GM21576 (cell line): ENCODE measurements at regions not wholly inside any gene's neighbourhood (a gene's known extent, or its start where the extent isn't known, plus 50 kb on each side); places are given as distances from the start of the nearest gene placed in this dataset.

Experiments used
- ATAC-seq: cut with Tn5 transposase; IDR thresholded peaks from one replicate; pipeline ENCODE4 v1.9.1; 2021; ENCODE audit warnings: mild to moderate bottlenecking, moderate library complexity; ENCODE audit not compliant: unreplicated experiment

DNA sequence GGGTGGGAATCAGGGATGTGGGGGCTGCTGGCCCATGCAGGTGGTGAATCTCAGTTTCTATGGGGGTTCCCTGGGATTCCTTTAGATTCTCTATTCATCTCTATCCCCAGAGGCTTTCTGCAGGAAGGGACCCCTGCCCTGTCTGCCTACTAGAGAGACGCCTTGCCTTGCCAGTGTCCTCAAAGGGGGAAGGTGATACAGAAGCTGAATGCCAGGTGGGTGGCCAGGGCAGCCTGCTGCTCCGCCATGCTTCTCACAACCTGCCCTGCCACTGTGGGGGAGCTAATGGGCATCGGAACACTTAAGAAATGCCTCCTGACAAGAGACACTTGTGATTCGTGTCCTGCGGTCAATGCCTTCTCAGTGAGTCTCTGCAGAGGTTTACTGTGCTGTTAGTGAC lies 368.4 kb downstream of the EN1 start:
- ATAC-seq, result no peak

DNA sequence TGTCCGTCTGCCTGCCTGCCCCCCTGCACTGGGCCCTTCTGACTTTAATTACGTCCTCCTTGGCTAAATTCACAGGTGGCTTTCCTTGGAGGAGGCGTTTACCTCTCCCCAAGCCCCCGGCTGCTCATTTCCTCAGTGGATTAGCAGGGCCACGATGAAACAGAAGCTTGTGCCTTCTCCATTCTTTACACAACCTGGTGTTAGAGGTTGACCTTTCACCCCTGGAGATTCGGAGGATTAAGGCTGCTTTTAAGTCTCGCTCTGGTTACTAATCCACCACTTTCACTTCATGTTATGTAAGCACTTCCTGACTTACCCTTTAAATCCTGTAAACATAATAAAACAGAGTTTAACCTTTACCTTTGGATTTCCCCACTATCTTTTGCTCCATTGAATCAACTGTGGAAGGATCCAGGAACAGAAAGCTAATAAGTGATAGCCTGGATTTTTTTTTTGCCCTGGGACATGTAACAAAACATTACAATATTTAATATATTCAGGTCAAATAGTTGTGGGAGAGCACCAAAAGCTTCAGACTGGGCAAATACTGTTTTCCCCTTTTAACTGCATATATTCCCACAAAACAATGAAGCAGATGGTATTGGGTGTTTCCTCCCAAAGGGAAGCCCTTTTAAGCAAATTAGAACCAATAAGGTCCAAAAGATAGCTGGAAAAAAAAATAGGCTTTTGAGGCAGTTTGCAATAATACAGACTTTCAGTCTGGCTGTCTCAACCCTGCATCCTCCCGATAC lies 370.2 kb downstream of the EN1 start:
- ATAC-seq, result no peak

DNA sequence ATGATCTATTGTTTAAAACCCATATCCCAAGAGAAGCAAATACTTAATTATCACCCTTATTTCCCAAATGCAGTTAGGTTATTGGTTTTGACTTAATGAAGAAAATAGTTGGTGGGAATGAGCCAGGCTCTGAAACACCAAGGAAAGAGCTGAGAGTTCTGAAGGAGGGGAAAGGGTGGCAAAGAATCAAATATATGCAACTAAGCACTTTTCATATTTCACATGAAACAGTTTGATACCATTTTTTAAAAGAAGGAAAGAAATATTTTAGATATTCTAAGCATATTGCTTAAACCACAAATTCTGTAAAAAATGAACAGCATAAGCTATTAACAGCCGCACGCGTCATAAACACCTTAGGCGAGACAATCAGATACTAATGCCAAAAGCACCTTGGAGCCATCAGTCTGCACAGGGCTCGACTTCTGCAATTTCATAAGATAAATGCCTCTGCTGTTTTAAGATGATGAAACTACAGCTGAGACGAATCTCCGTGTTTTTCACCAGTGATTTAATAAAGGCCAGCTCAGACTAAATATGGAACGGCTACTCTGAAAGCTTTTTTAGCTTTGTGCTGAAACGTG lies 371.7 kb downstream of the EN1 start:
- ATAC-seq, result no peak

DNA sequence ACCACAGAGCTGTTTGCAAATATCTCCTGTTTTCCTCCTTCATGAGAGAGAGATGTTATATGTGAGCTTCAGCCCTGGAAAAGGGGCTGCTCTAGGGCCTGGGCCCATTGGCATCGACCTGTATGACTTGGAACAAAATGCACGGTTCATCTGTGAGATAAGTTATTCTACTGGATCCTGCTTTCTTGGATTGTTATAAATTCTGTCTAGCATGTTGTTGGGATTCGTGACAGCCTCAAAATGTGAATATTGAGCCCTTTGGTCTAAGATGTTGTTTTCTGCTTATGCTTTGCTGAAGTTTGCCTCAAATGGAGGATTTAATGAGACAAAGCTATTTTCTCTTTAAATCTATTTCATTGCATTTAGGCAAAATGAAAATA lies 372.9 kb downstream of the EN1 start:
- no peak for ATAC-seq

DNA sequence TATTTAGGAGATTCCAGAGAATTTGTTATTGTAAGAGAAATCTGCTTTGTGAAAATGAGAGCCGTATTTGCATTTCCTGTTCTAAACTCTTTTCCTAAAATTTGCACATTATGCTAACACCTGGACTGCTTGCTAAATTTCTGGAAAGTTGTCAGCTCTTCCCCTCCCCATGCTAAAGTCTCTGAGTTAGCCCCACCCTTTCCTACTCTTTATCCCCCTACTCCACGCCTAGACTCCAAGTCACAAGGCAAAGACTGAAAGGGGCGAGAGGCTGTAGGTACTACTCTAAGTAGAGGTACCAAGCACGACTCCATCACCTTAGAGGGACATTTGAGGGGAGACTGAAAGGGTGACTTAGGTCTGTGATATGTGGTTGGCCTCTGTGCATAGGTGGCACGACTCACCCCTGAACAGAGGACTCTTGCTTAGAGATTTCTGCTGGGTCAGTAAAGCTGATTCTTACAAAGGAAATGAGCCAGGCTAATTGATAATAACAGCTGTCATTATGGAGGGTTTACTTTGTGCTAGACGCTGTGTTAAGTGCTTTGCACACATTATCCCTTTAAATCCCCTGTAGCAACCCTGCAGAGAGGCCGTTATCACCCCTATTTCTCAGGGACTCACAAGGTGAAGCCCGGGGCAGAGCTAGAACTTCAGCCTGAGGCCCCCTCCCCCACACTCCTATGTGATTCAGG lies 373.5 kb downstream of the EN1 start:
- ATAC-seq, result no peak

DNA sequence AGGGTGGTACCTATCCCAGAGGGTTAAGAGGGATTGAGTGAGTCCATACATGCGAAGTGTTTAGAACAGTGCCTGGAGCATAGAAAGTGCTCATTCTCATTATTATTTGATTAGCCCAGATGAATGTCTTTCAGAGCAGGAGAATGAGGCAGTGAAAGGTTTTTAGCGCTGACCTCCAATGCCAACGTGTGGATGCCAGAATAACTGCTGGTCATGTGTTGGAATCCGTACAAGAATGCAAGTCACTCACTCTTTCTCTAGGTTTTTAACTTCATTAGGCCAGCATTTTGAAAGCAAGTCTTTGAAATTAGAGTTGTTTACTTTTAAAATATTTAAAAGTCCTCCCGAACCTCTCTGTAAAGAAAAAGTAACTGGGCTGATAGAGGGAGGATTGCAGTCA lies 374.2 kb downstream of the EN1 start:
- no peak for ATAC-seq

DNA sequence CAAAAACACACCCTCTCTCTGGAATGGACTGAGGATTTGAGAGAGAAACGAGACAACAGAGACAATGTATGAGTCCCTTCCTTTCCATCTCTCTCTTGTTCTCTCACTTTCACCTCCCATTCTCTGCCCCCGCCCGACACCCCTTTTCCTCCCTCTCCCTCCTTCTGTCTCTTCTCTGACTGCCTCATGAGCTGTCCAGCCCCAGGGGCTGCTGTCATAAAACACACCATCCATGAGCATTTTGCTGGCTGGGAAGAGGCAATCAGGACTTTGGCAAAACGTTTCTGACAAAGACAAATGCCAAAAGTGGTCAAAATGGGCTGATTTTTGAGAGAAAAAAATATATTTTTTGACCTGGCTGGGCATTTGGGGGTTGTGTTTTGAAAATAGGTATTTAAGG lies 377.2 kb downstream of the EN1 start:
- no peak for ATAC-seq

DNA sequence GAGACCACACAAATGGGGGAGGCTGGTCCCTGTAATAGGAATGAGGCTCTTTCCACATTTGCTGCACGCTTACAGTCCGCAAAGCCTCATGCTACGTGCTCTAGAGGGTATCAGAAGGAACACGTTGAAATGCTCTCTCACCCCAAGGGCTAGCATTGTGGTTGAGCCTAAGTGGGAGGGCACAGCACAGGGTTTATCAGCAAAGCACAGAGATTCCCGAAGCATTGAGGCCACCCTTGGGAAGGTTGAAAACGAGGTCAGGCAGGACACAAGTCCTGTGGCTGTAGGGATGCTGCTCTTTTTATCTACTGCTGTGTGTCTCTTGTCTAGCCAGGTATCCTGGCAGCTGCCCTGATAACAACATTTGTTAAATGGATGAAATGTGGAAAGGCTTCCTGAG lies 378.3 kb downstream of the EN1 start:
- no peak for ATAC-seq

DNA sequence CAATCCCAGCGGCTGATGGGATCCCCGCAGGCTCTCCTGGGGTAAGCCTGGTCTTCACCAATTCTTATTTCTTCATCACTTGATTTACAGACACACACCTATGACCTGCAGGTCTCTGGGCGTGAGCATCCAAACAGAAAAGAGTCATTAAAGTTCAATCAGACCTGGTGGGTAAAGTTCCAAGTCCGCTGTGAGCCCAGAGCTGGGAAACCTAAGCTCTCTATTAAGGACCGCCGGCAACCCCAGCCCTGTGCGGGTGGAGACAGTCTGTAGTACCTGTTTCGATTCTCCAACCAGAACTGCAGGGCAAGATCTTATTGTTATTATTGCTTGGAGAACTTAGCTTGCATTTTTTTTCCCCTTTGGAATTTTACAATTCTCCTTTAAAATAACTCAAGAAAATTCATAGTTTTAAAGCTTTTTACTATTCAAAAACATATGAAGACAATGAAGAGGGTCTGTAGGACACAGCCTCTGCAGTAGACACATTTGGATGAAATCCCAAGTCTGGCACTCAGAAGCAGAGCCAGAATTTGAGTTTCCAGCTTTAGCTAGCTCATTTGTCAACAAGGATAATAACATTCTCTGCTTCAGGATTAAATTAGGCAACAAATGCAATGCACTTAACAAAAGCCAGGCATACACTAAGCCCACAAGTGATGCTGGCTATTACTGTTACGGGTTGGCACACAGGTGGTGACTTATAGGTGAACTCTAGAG lies 376.4 kb downstream of the INSIG2 start:
- no peak for ATAC-seq

DNA sequence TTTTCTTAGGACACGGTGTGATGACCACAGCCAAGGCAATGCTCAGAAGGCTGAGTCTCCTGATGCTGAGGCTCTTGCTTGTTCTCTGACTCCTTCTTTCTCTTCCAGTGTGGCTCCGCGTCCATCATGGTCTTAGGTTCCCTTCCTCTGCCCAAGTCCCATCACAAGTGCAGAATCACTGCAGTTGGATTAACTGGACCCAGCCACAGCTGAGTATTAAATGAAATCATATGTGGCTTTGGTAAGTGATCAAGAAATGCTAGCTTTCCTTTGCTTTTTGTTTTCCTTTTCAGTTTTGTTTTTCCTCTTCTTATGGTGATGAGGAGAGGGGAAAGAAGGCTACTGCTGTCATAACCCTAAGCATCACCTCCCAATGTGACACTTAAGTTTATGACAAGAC lies 375.8 kb downstream of the INSIG2 start:
- ATAC-seq, result no peak

DNA sequence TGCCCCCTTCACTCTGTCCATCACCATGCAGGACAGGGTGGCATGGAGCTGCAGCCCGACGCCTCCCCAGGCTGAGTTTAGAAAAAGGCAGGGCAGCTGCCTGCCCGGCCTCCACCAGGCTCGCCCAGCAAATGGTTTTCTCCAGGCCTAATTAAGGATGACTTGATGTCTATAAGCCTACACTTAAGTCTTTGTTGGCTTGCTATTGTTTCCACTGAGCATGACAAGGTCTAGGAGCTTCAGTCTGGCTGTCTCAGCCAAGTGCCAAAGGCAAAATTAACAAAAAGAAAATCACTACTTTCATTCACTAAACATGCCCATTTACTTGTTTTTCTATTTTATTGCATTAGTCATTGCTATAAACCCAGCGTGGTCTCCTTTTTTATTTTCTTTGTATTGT lies 372.2 kb downstream of the INSIG2 start:
- ATAC-seq, result no peak

DNA sequence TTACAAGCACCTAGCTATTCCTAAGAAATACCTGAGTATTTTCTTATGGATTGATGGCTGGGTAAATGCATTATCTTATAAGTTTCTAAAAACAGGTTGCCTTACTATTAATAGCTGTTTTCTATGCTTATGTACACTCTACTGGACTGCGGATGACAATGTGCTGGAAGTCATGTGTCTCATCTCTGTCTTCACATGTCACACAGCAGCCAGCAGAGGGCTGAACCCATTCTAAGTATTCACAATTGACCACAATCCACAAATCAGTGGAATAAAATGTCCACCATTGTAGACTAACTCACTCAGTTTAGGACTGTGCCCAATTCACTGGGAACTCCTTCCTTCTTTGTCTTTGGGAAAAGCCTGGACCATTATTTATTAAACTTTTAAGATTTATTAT lies 371.2 kb downstream of the INSIG2 start:
- ATAC-seq, result no peak

DNA sequence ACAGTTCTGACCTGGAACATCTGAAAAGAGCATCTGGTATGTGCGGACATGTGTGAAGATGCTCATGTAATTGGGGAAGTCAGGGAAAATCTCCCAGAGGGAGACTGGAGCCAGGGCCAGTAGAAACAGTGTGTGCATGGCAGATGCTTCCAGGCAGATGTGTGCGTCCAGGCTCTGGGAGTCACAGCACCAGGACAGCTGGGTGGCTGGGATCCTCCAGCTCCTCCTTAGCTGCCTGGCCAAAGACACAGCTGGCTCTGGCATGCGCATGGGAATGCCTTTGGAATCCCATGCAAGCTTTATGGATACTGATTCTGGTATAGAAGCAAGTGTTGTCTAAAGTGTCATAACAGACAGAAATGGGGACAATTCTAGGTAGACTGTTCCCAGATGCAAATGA lies 369.7 kb downstream of the INSIG2 start:
- ATAC-seq, result no peak

DNA sequence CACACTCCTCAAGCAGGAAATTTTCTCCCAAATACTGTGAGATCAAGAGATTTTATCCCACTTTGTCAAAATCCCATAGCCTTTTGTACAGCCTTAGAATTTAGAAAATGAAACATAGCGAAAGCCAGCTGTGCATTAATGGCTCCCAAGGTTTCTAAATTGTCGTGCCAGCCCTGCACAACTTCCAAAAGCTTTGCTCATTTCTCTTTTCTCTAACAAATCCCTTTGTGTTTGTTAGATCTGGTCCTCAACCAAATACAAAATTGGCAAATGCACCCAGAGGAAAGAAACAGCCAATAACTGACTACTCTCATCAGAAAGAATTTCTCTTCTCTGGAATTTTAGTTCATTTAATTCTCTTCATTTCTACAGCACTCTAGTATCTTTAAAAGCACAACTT lies 361.1 kb downstream of the INSIG2 start:
- no peak for ATAC-seq

DNA sequence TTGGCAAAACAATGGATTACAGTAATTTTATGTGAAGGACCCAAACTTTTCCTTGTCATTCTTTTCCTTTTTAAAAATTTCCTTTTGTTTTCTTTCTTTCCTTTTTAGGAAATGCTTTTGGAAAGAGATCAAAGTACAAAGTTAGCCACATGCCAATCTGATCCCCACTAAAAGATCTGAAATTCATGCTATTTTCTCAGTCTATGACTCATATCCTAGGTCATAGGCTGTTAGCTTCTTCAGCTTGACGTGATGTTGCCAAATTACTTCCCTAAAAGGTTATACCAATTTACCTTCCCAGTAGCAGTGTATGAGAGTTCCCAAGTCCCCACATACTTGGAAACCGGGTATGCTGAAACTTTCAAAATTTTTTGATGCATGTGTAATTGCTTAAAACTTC lies 355.3 kb downstream of the INSIG2 start:
- no peak for ATAC-seq

DNA sequence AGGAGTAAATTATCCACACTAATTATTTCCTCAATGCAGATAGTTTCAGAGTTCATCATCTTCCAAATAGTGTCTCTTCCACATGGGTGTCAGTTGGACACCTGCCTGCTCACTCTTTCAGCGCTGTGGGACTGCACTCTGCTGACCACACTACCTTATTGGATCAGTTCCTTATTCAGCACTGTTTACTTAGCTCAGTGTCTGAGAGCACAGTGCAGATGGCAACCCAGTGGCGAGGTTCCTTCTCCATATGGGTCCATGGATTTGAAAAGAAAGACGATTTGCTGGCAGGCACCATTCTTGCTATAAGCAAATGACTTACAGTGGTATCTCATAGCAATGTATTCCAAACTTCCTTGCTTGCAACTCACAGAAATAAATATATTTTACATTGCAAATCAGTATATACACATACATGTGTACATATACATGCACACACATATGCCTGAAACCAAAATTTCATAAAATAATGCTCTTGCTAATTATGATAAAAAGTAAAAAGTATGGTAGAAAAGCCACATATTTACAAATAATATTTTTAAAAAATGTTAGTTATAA lies 354.8 kb downstream of the INSIG2 start:
- no peak for ATAC-seq

DNA sequence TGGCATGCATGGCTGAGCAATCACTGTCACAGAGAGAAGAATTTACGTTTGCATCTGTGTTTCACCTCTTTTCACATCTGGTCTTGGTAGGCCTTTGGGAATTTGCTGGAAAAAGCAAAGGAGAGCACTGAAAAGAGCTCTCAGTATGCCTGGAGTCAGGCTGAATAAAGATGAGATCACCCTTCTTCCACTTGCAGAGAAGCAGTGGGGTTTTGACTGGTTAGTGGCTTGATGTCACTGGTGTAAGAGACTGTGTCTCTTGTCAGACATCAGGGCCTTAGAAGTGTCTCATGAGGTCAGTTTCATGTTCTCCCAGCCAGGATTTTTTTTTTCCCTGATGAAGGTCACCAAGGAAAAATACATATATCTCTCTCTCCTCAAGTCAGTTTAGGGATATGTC lies 353.8 kb downstream of the INSIG2 start:
- ATAC-seq, result no peak

DNA sequence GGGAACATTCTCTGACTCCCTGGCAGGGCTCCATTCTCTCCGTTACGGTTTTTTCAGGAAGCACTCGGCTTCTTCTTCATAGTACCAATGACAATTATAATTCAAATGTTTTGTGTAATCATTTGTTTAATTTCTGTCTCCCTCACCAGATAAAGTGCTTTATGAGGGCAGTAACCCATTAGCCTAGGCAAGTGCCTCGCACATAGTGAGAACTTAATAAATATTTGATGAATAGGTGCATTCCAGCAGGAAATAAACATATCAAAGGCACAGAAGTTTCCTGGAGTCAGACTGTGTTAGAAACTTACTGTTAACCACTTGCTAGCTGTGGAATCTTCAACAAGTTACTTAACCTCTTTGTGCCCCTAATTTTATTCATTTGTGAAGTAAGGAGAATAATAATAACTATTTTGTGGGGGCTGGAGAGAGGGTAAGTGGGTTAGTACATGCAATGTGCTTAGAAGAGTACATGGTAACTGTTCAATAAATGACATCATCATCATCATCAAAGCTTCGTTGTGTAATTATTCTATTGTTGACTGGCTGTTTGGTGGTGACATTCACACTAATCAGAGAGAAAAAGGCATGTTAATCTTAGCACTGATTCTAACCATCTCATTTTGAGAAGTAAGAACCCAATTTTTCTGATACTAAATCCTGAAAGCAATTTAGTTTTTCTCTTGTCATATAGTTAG lies 352.3 kb downstream of the INSIG2 start:
- ATAC-seq, result no peak

DNA sequence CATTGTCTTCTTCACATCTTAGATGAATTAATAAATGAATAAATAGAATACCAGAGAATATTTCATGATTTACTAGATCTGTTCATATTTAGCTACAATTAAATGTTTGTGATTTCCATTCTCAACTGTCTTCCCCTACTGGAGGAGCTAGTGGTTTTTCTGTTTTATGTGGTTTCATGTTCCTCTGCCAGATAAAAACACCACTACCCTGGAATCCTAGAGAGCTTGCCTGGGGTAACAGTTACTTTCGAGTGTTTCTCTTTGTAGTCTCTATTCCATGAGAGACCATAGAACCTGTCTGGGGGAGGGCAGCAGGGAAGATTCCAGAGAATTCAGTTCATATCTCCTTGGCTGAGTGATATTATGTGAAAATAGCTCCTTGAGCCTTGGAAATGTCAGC lies 349.2 kb downstream of the INSIG2 start:
- ATAC-seq, result no peak

DNA sequence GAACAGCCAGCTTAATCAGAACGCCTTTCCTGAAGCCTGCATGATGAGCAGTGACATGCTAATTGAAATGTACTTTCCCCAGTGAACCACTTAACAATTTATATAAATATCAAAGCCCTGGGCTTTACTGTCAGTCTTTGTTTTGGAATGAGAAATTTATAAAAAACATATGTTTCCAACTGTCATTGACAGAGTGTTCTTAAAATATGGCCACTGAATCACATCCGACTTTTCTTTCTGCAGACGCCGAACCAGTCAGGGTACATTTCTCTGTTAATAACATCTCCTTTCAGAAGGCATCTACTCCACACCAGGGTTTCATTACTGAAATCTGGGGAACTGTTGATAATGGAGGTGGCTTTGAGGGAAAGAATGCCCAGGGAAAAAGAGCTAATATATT lies 343.7 kb downstream of the INSIG2 start:
- no peak for ATAC-seq

DNA sequence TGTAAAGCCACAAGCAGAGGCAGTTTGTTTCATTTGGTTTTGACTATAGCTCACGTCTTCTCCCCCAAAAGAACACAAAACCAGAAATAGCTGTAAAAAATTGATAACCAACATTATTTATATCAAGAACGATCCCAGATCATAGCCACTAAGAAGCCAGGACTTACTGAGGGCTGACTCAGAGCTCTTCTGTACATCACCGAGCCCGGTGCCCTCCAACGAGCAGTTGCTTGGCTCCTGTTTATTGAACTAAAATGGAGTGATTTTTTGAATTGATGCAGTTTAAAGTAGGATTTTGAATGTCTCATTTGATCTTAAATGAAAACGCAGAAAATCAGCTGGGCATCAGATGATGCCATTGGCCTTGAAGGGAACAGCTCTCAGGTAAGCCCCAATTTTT lies 343.3 kb downstream of the INSIG2 start:
- no peak for ATAC-seq
